Mesodermal cell (in vitro differentiated cells): ENCODE measurements at regions not wholly inside any gene's neighbourhood (a gene's known extent, or its start where the extent isn't known, plus 50 kb on each side); places are given as distances from the start of the nearest gene placed in this dataset.

Experiments
- H3K27ac ChIP-seq: 2 replicates; pipeline ENCODE4 v1.7.0; 2013; ENCODE audit warnings: mild to moderate bottlenecking, low read depth, low read length, moderate library complexity; ENCODE audit not compliant: severe bottlenecking
- H3K36me3 ChIP-seq: 2 replicates; pipeline ENCODE4 v1.7.1; 2013; ENCODE audit warnings: mild to moderate bottlenecking, low read length, moderate library complexity; ENCODE audit not compliant: control insufficient read depth, insufficient read depth
- H3K4me1 ChIP-seq: one replicate; pipeline ENCODE4 v1.7.1; 2013; ENCODE audit warnings: mild to moderate bottlenecking, low read length; ENCODE audit not compliant: insufficient read depth, control insufficient read depth, poor library complexity, severe bottlenecking
- H3K4me3 ChIP-seq: 2 replicates; pipeline ENCODE4 v1.7.0; 2013; ENCODE audit warnings: low read length, control low read depth, mild to moderate bottlenecking; ENCODE audit not compliant: insufficient read depth, poor library complexity, severe bottlenecking; ENCODE audit errors: extremely low read depth
- H3K9me3 ChIP-seq: 2 replicates; pipeline ENCODE4 v1.7.1; 2013; ENCODE audit warnings: mild to moderate bottlenecking, low read length, moderate library complexity; ENCODE audit not compliant: control insufficient read depth
- WGBS, 2 experiments: methylation state at CpG; one replicate each; pipeline ENCODE4 v1.1.5; 2013; ENCODE audit warnings: missing lambda C conversion rate in 2 of 2; ENCODE audit not compliant: insufficient coverage in 2 of 2; 5-methylcytosine and 5-hydroxymethylcytosine counted together

GRCh38 chr12:123100882-123101281, 50.0 kb downstream of the PITPNM2 start:
- no peak overlapping the region for H3K27ac ChIP-seq
- no peaks in the 10 kb centered on the region for H3K36me3 ChIP-seq
- no peak overlapping the region for H3K4me3 ChIP-seq
- peaks cover 6% of the 10 kb centered on the region for H3K4me1 ChIP-seq
- 100% methylated on average over 1 to 3 of the region's 3 CpGs for WGBS, 2 experiments
- no peaks in the 10 kb centered on the region for H3K9me3 ChIP-seq

GRCh38 chr12:123100450-123100849, 50.4 kb downstream of the PITPNM2 start:
- H3K36me3 ChIP-seq, result no peaks in the 10 kb centered on the region
- H3K4me1 ChIP-seq, result peaks cover 7% of the 10 kb centered on the region
- H3K27ac ChIP-seq, result no peak overlapping the region
- WGBS, 2 experiments, result 91 to 98% methylated on average over 7 of the region's 9 CpGs
- no peaks in the 10 kb centered on the region for H3K9me3 ChIP-seq
- no peak overlapping the region for H3K4me3 ChIP-seq

GRCh38 chr12:123099560-123100192, 51.2 kb downstream of the PITPNM2 start:
- H3K36me3 ChIP-seq, result no peaks in the 10 kb centered on the region
- no peak overlapping the region for H3K4me3 ChIP-seq
- WGBS, 2 experiments, result 75 to 100% methylated on average over 1 to 2 of the region's 5 CpGs
- H3K9me3 ChIP-seq, result no peaks in the 10 kb centered on the region
- H3K27ac ChIP-seq, result no peak overlapping the region
- H3K4me1 ChIP-seq, result peaks cover 12% of the 10 kb centered on the region

GRCh38 chr12:123098780-123099179, 52.1 kb downstream of the PITPNM2 start:
- H3K27ac ChIP-seq, result no peak overlapping the region
- WGBS, 2 experiments, result 76 to 95% methylated on average over 2 of the region's 2 CpGs
- H3K4me3 ChIP-seq, result no peak overlapping the region

GRCh38 chr12:123097561-123098084, 53.3 kb downstream of the PITPNM2 start:
- H3K9me3 ChIP-seq, result no peaks in the 10 kb centered on the region
- H3K4me3 ChIP-seq, result no peak overlapping the region
- no peaks in the 10 kb centered on the region for H3K36me3 ChIP-seq
- H3K27ac ChIP-seq, result peak overlapping the region; percentile 10
- WGBS, 2 experiments, result 90 to 95% methylated on average over 10 to 12 of the region's 12 CpGs
- H3K4me1 ChIP-seq, result peaks cover 15% of the 10 kb centered on the region

More at GRCh38 chr12:123098780-123099179, 52.1 kb downstream of the PITPNM2 start:
- Histone ChIP-seq H3K36me3 (no peaks in the 10 kb centered on the region), H3K9me3 (no peaks in the 10 kb centered on the region), H3K4me1 (peaks cover 11% of the 10 kb centered on the region)

- Histone ChIP-seq H3K4me3 (no peak overlapping the region), H3K36me3 (no peaks in the 10 kb centered on the region), H3K9me3 (no peaks in the 10 kb centered on the region), H3K27ac (no peak overlapping the region), H3K4me1 (peaks cover 17% of the 10 kb centered on the region)
- 83 to 89% methylated on average over 2 of the region's 5 CpGs for WGBS, 2 experiments
These were observed 54.1 kb downstream of the PITPNM2 start for GRCh38 chr12:123096741-123097140.

- Histone ChIP-seq H3K36me3 (no peaks in the 10 kb centered on the region), H3K4me1 (peaks cover 17% of the 10 kb centered on the region), H3K27ac (no peak overlapping the region), H3K4me3 (no peak overlapping the region), H3K9me3 (no peaks in the 10 kb centered on the region)
- 94 to 96% methylated on average over 6 to 7 of the region's 8 CpGs for WGBS, 2 experiments
These were observed 54.7 kb downstream of the PITPNM2 start for GRCh38 chr12:123096182-123096581.

- Histone ChIP-seq H3K4me3 (no peak overlapping the region), H3K36me3 (no peaks in the 10 kb centered on the region), H3K4me1 (peaks cover 17% of the 10 kb centered on the region), H3K9me3 (no peaks in the 10 kb centered on the region), H3K27ac (peak overlapping the region; percentile 18)
- 90 to 94% methylated on average over 22 to 24 of the region's 25 CpGs for WGBS, 2 experiments
These were observed 55.6 kb downstream of the PITPNM2 start for GRCh38 chr12:123095078-123095881.

- WGBS, 2 experiments, result 87 to 93% methylated on average over 14 to 15 of the region's 18 CpGs
- H3K27ac ChIP-seq, result peak overlapping the region; percentile 18
- H3K4me1 ChIP-seq, result peaks cover 17% of the 10 kb centered on the region
- H3K4me3 ChIP-seq, result no peak overlapping the region
- H3K36me3 ChIP-seq, result no peaks in the 10 kb centered on the region
- no peaks in the 10 kb centered on the region for H3K9me3 ChIP-seq
These were observed 56.4 kb downstream of the PITPNM2 start for GRCh38 chr12:123094349-123095077.

GRCh38 chr12:123092866-123093265, 58.0 kb downstream of the PITPNM2 start:
- H3K4me3 ChIP-seq, result no peak overlapping the region
- H3K9me3 ChIP-seq, result no peaks in the 10 kb centered on the region
- 93 to 100% methylated on average over 2 to 3 of the region's 4 CpGs for WGBS, 2 experiments
- peaks cover 14% of the 10 kb centered on the region for H3K4me1 ChIP-seq
- H3K36me3 ChIP-seq, result no peaks in the 10 kb centered on the region
- H3K27ac ChIP-seq, result no peak overlapping the region
